GM10248 (cell line): ENCODE measurements at regions not wholly inside any gene's neighbourhood (a gene's known extent, or its start where the extent isn't known, plus 50 kb on each side); places are given as distances from the start of the nearest gene placed in this dataset.

Experiments used
- CTCF ChIA-PET: fragments of 300-600 bp; sonication (Branson Sonifier 250); formaldehyde crosslinking; extraction: SDS; loops from one replicate; lab custom pipeline; 2021; ENCODE audit warnings: antibody characterized with exemption; lab: Yijun Ruan, JAX
- POLR2A ChIA-PET: fragments of 350-650 bp; sonication (Branson Sonifier 250); formaldehyde crosslinking; extraction: SDS; loops from one replicate; lab custom pipeline; 2020; ENCODE audit warnings: antibody characterized with exemption; lab: Yijun Ruan, JAX
- DNase-seq: peaks from one replicate; pipeline ENCODE4 v3.0.0; 2012; ENCODE audit errors: extremely low spot score
- TF ChIP-seq, protein P1 (sequence below): IDR thresholded peaks from 2 replicates; pipeline ENCODE4 v1.5.1; 2012; ENCODE audit warnings: mild to moderate bottlenecking, low read depth; ENCODE audit errors: extremely low read depth, missing control alignments, control extremely low read depth

DNA sequence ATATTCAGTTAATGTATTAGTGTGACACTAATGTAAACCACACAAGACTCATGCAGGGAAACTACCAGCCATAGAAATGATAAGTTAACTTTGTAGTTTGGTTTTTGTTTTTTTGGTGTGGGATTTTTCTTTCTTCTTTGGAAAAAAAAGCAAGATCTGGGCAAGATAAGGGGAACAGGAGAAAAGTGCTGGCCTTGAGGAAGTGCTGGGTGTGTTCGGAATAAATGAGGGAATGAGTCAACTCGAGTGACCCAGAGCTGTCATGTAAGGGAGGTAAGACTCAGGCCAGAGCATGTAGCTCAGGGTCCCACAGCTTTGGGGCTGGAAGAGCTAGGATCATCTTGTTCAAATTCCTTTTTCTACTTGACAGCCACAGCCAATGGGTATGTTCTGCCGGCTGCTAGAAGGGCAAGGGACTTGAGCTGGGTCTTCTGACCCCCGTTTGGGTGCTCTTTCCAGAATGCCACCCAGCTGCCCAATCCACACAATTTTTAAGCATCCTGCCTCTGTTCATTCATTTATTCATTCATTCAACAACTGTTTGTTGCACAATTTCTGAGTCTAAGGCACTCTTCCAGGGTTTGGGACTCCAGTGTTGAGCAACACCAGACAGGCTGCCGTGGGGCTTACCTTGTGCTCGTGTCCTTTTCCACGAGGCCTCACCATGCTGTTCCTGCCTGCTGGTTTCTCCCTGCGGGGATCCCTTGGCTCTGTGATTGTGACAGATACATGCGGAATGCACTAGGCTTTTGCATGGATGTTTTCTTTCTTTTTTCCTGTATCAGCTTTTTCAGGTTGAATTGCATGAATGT is 54.5 kb downstream of the CLDN34 start:
- TF ChIP-seq, protein P1, sequence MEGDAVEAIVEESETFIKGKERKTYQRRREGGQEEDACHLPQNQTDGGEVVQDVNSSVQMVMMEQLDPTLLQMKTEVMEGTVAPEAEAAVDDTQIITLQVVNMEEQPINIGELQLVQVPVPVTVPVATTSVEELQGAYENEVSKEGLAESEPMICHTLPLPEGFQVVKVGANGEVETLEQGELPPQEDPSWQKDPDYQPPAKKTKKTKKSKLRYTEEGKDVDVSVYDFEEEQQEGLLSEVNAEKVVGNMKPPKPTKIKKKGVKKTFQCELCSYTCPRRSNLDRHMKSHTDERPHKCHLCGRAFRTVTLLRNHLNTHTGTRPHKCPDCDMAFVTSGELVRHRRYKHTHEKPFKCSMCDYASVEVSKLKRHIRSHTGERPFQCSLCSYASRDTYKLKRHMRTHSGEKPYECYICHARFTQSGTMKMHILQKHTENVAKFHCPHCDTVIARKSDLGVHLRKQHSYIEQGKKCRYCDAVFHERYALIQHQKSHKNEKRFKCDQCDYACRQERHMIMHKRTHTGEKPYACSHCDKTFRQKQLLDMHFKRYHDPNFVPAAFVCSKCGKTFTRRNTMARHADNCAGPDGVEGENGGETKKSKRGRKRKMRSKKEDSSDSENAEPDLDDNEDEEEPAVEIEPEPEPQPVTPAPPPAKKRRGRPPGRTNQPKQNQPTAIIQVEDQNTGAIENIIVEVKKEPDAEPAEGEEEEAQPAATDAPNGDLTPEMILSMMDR = no peak
- DNase-seq = no peak
- POLR2A ChIA-PET = interaction anchor here (0.6 kb wide), 1 partner anchor 105 kb away, joined by 3 read pairs; no protein-coding TSS in a partner anchor
- CTCF ChIA-PET = interaction anchor here (0.9 kb wide), 1 partner anchor 97 kb away, joined by 3 read pairs; no protein-coding TSS in a partner anchor

DNA sequence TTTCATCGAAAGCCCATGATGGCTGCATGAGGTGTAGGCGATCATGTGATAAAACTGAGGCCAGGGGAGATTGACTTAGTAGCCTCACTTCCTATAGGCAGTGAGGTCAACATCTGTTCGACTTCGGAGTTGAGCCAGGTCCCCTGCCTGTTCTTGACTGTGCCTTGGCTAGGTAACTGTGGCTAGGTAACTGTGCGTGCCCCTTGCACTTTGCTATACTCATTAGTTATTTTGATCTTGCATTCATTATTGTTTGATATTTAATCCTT is 55.0 kb downstream of the CLDN34 start:
- DNase-seq = no peak
- ChIA-PET CTCF (no interaction called here), POLR2A (no interaction called here)
- TF ChIP-seq, protein P1 = no peak

DNA sequence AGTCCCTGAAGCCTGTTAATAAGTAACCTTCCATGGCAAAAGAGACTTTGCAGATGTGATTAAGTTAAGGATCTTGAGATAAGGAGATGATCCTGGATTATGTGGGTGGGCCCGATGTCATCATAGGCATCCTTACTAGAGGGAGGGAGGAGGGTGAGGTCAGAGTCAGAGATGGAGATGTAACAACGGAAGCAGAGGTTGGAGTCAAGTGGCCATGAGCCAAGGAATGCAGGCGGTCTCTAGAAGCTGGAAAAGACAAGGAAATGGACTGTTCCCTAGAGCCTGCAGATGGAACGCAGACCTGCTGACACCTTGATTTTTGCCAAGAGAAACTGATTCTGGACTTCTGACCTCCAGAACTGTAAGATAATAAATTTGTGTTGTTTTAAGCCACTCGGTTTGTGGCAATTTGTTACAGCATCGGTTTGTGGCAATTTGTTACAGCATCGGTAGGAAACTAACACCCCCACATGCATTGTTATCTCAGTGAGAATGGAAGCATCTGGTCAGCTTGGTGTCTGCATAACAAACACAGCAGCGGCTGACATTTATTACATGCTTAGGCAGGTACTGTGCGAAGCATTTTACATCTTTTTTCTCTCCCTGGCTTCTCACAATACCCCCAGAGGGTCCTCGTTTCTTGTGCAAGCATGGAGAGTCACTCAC is 55.6 kb downstream of the CLDN34 start:
- POLR2A ChIA-PET = no interaction called here
- no peak for DNase-seq
- CTCF ChIA-PET = interaction anchor here (0.9 to 1.5 kb wide), 2 partner anchors 9 to 31 kb away, joined by 3 to 4 read pairs; no protein-coding TSS in a partner anchor
- TF ChIP-seq, protein P1 = no peak

- ChIA-PET CTCF (interaction anchor here (1.5 to 2.1 kb wide), 2 partner anchors 8 to 96 kb away, joined by 4 to 11 read pairs; no protein-coding TSS in a partner anchor), POLR2A (no interaction called here)
- TF ChIP-seq, protein P1 = no peak
- DNase-seq = no peak
Measured at GRCh38 chrX:10023821-10024220, 56.7 kb downstream of the CLDN34 start.

- POLR2A ChIA-PET = no interaction called here
- CTCF ChIA-PET = interaction anchor here (1.1 to 1.2 kb wide), 2 partner anchors 85 to 93 kb away, joined by 3 to 4 read pairs; no protein-coding TSS in a partner anchor
- no peak for DNase-seq
- TF ChIP-seq, protein P1 = no peak
Measured at GRCh38 chrX:10025742-10026493, 58.8 kb downstream of the CLDN34 start.

DNA sequence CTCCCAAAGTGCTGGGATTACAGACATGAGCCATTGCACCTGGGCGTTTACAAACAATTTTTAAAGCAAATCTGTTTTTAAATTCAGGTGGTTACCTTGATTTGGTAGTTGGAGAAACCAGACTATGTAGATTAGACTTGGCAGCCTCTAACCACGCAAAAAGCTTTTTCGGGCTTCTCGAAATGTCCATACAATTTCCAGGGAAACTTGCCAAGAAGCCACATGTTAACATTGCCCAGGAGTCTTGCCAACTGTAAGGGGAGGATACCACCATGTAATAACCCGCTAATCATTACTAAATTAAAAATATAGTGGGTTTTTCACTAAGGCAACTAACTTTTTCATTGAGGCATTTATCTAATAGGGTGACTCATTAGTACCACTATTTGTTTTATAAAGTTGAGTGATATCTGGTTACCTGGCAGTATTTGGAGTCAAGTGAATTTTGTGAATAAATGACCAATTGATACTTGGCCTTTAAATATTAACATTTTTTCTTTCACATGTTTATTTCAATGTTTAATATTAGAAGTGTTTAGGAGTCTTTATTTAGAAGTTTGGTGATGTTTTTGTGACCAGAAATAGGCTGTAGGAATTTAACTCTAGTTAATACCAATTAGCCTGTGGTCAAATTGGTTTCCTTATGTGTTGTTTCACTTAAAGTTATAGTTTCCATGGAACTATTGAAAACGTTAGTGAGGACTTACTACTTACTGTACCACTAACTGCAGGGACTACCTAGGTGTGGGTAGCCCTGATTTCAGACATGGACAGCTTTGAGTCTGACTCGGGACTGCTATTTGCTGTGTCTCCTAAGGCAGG is 61.3 kb downstream of the CLDN34 start:
- ChIA-PET CTCF (no interaction called here), POLR2A (no interaction called here)
- TF ChIP-seq, protein P1 = no peak
- no peak for DNase-seq
